A549 (cell line): ENCODE measurements at regions not wholly inside any gene's neighbourhood (a gene's known extent, or its start where the extent isn't known, plus 50 kb on each side); places are given as distances from the start of the nearest gene placed in this dataset.
"Not testable (repeated sequence)": the region's sequence is repeated elsewhere in the genome, so short reads cannot be mapped to it uniquely, and the experiment has no call there.

ENCODE experiments used
- ATAC-seq, 2 experiments: fragments of 200-7000 bp in 1 of 2; fragments of >200 bp in 1 of 2; cut with Nextera tagmentation in 1 of 2; cut with Tn5 transposase in 1 of 2; 3 replicates each; pipeline versions ENCODE4 v1.8.0 to v1.9.1; 2018 to 2020; ENCODE audit warnings: mild to moderate bottlenecking in 1 of 2, moderate library complexity in 1 of 2
- CTCF ChIA-PET: fragments of 300-600 bp; sonication (Branson Sonifier 250); formaldehyde crosslinking; extraction: SDS; loops from one replicate; lab custom pipeline; 2021; ENCODE audit warnings: antibody characterized with exemption, inconsistent platforms; lab: Yijun Ruan, JAX
- POLR2A ChIA-PET: fragments of 350-600 bp; formaldehyde crosslinking; extraction: SDS; loops from one replicate; lab custom pipeline; 2021; ENCODE audit warnings: antibody characterized with exemption, inconsistent platforms; lab: Yijun Ruan, JAX
- DNase-seq, 2 experiments: peaks; one replicate each; pipeline versions ENCODE4 v3.0.0 to v3.0.0-alpha.2; 2011 to 2016; ENCODE audit warnings: low read depth in 1 of 2, low spot score in 1 of 2
- FAIRE-seq: peaks from 2 replicates; lab custom pipeline; 2011; peaks lifted over from hg19 to GRCh38; lab: Jason Lieb, UNC
- H3K27ac ChIP-seq, 2 experiments: fragments of >200 bp; sonication (Bioruptor Twin); formaldehyde crosslinking; 3 replicates each; pipeline ENCODE4 v1.5.1; 2016 to 2017
- H3K4me1 ChIP-seq: fragments of >200 bp; sonication (Bioruptor Twin); formaldehyde crosslinking; 3 replicates; pipeline ENCODE4 v1.6.1; 2016
- H3K4me2 ChIP-seq: fragments of >200 bp; sonication (Bioruptor Twin); formaldehyde crosslinking; 3 replicates; pipeline ENCODE4 v1.6.1; 2016
- H3K4me3 ChIP-seq: fragments of >200 bp; sonication (Bioruptor Twin); formaldehyde crosslinking; 3 replicates; pipeline ENCODE4 v1.5.1; 2016
- H3K9me3 ChIP-seq: fragments of >200 bp; sonication (Bioruptor Twin); formaldehyde crosslinking; 3 replicates; pipeline ENCODE4 v1.6.1; 2016
- CEBPB ChIP-seq, 2 experiments: fragments of >200 bp in 1 of 2; sonication (Bioruptor Twin) in 1 of 2; formaldehyde crosslinking in 1 of 2; IDR thresholded peaks; 2 replicates each; pipeline ENCODE4 v1.6.1; 2012 to 2016
- FOXS1 ChIP-seq: fragments of 250-450 bp; sonication (Bioruptor Pico); IDR thresholded peaks from 2 replicates; pipeline ENCODE4 v1.5.0; 2020; ENCODE audit warnings: mild to moderate bottlenecking, moderate library complexity
- GATA3 ChIP-seq: IDR thresholded peaks from 2 replicates; pipeline ENCODE4 v1.6.1; 2012; ENCODE audit warnings: borderline replicate concordance
- KDM5A ChIP-seq: fragments of 200-600 bp; sonication (generic); IDR thresholded peaks from 2 replicates; pipeline ENCODE4 v1.6.1; 2016; ENCODE audit warnings: antibody characterized with exemption, mild to moderate bottlenecking
- MAFK ChIP-seq: fragments of 450-650 bp; IDR thresholded peaks from 2 replicates; pipeline ENCODE4 v1.6.1; 2014; ENCODE audit not compliant: partially characterized antibody
- RAD21 ChIP-seq, 2 experiments: fragments of >200 bp in 1 of 2; sonication (Bioruptor Twin) in 1 of 2; formaldehyde crosslinking in 1 of 2; IDR thresholded peaks in 1 of 2; conservative IDR thresholded peaks in 1 of 2; 2 replicates in 1 of 2; 3 replicates in 1 of 2; pipeline ENCODE4 v1.6.1; 2012 to 2018; ENCODE audit warnings: inconsistent platforms in 1 of 2
- RCOR1 ChIP-seq: fragments of 150-350 bp; IDR thresholded peaks from 2 replicates; pipeline ENCODE4 v1.6.1; 2014; ENCODE audit warnings: antibody characterized with exemption, low read length, low read depth
- RFX5 ChIP-seq: fragments of 450-650 bp; IDR thresholded peaks from 2 replicates; pipeline ENCODE4 v1.7.1; 2014; ENCODE audit warnings: antibody characterized with exemption, mild to moderate bottlenecking, moderate library complexity
- SMC3 ChIP-seq: fragments of >200 bp; sonication (Bioruptor Twin); formaldehyde crosslinking; IDR thresholded peaks from 3 replicates; pipeline ENCODE4 v1.6.1; 2018; ENCODE audit warnings: inconsistent platforms
- ZC3H11A ChIP-seq: fragments of 450-650 bp; IDR thresholded peaks from 2 replicates; pipeline ENCODE4 v1.6.1; 2014; ENCODE audit warnings: antibody characterized with exemption, mild to moderate bottlenecking
- WGBS: methylation state at CpG from one replicate; pipeline ENCODE4 v1.1.6; 2017; ENCODE audit errors: missing lambda C conversion rate; 5-methylcytosine and 5-hydroxymethylcytosine counted together
- TF ChIP-seq, protein P1 (sequence below): IDR thresholded peaks from 2 replicates; pipeline ENCODE4 v1.6.1; 2012
- TF ChIP-seq, protein P2 (sequence below): IDR thresholded peaks from 2 replicates; pipeline ENCODE4 v1.6.1; 2012
- TF ChIP-seq, protein P3 (sequence below): fragments of >200 bp; sonication (Bioruptor Twin); formaldehyde crosslinking; IDR thresholded peaks from 2 replicates; pipeline ENCODE4 v1.6.1; 2016

DNA sequence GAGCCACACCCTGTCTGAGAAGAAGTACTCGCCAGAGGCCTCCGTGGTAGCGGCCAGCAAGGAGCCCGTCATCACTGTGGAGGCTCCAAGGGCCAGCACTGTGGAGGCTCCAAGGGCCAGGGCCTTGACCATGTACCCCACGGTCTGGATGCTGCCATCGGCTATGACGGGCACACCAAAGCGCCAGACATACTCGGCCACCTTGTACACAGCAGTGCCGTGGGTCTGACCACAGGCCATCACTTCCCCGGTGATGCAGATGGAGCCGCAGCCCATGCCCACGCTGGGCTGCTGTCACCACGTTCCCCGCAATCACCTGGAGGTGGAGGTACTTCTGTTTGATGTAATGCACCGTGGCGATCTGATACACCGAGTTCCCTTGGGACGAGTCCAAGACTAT is 377.7 kb upstream of the MAOA start:
- Histone ChIP-seq H3K27ac (no peak overlapping the region), H3K4me2 (no peak overlapping the region)
- no peak for ATAC-seq
- DNase-seq: no peak
- no CpG with 5 or more reads among the region's 19 CpGs for WGBS
- CTCF ChIA-PET: no interaction called here
- FAIRE-seq: no peak
- no peak for TF ChIP-seq CEBPB (IDR thresholded peaks at IDR 0.05)
- no peak for TF ChIP-seq KDM5A
- TF ChIP-seq, all 56 proteins: peak for 0
- no peaks in the 10 kb centered on the region for H3K4me1 ChIP-seq
- no peaks in the 10 kb centered on the region for H3K9me3 ChIP-seq
- POLR2A ChIA-PET: no interaction called here
- no peak overlapping the region for H3K4me3 ChIP-seq

DNA sequence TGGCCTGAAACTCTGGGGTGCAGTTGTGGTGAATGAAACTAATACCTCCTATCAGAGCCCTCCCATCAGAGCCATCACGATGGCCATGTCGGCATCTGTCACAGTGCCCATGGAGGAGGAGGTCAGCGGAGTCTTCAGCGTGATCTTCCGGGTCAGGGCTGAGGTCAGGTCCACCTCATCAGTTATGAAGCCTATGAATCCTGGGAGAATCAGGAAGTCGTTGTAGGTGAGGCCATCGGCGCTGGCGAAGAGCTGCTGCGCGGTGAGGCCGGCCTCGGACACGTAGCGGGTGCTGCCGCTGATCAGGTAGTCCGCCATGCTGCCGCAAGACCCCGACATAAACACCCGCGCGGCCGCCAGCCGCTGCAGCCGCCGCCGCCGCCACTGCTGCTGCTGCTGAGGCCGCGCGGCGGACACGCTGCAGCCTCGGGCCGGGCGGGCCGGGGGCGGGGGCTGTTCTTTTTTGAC is 376.7 kb upstream of the MAOA start:
- H3K27ac ChIP-seq: no peak overlapping the region
- TF ChIP-seq GATA3 (no peak), RAD21 (conservative IDR thresholded peaks at IDR 0.05 in 1 of 2, IDR thresholded peaks at IDR 0.05 in 1 of 2) (no peak), KDM5A (no peak), FOXS1 (no peak), ZC3H11A (no peak)
- POLR2A ChIA-PET: no interaction called here
- H3K9me3 ChIP-seq: no peaks in the 10 kb centered on the region
- CTCF ChIA-PET: no interaction called here
- no peak for DNase-seq
- 55% methylated on average over 22 of the region's 38 CpGs for WGBS
- H3K4me3 ChIP-seq: no peak overlapping the region
- ATAC-seq: no peak
- H3K4me1 ChIP-seq: no peaks in the 10 kb centered on the region
- no peak overlapping the region for H3K4me2 ChIP-seq
- no peak for FAIRE-seq

DNA sequence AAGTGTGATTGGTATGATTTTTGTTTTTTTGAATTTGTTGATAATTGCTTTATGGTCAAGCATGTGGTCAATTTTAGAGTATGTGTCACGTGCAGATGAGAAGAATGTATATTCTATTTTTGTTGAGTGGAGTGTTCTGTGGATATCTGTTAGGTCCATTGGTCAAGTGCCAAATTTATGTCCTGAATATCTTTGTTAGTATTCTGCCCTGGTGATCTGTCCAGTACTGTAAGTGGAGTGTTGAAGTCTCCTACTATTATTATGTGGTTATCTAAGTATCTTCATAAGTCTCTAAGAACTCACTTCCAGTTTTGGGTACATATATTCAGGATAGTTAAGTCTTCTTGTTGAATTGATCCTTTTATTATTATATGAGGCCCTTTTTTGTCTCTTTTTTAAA is 372.9 kb upstream of the MAOA start:
- WGBS: 3% methylated on average over 1 of the region's 1 CpG
- no peak for TF ChIP-seq RCOR1
- TF ChIP-seq MAFK: no peak
- TF ChIP-seq KDM5A: no peak
- TF ChIP-seq RFX5: no peak
- TF ChIP-seq, protein P1, sequence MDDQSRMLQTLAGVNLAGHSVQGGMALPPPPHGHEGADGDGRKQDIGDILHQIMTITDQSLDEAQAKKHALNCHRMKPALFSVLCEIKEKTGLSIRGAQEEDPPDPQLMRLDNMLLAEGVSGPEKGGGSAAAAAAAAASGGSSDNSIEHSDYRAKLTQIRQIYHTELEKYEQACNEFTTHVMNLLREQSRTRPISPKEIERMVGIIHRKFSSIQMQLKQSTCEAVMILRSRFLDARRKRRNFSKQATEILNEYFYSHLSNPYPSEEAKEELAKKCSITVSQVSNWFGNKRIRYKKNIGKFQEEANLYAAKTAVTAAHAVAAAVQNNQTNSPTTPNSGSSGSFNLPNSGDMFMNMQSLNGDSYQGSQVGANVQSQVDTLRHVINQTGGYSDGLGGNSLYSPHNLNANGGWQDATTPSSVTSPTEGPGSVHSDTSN: no peak
- TF ChIP-seq, protein P2, sequence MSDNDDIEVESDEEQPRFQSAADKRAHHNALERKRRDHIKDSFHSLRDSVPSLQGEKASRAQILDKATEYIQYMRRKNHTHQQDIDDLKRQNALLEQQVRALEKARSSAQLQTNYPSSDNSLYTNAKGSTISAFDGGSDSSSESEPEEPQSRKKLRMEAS: no peak
- TF ChIP-seq, protein P3, sequence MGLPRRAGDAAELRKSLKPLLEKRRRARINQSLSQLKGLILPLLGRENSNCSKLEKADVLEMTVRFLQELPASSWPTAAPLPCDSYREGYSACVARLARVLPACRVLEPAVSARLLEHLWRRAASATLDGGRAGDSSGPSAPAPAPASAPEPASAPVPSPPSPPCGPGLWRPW: no peak
- Histone ChIP-seq H3K4me3 (no peak overlapping the region), H3K4me2 (no peak overlapping the region), H3K27ac (no peak overlapping the region), H3K4me1 (no peaks in the 10 kb centered on the region), H3K9me3 (no peaks in the 10 kb centered on the region)
- ATAC-seq (no peak), FAIRE-seq (no peak), DNase-seq (no peak)
- CTCF ChIA-PET: interaction anchor here (0.6 kb wide), 1 partner anchor 137 kb away, joined by 3 read pairs; no protein-coding TSS in a partner anchor
- POLR2A ChIA-PET: no interaction called here

DNA sequence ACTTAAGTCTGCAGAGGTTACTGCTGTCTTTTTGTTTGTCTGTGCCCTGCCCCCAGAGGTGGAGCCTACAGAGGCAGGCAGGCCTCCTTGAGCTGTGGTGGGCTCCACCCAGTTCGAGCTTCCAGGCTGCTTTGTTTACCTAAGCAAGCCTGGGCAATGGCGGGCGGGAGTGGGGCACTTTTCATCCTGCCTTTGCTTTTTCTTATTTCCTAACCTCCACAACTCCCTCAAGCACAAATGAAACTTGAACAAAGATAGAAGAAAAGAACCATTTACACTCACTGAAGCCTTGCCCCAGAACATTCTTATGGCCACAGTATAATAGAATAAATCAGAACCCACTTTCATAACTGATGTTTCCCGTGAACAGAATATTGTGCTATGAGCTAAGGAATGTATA is 344.5 kb upstream of the MAOA start:
- not testable (repeated sequence) for H3K4me2 ChIP-seq

DNA sequence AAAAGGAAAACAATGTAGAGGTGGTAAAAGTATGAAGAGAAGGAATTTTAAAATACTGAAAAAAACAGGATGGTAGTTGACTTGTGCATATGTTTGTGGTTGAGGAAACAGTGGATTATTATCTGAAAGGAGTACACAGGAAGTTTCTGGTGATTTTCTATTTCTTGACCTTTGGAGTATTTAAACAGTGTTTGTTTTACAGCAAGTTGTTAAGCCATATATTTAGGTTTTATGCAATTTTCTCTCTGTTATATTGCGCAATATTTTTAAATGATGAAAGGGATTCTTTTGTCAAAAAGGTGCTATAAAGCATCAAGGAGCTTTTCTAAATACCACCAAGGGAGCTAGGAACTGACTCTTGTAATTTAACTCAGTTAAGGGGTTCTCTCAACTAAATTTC is 343.1 kb upstream of the MAOA start:
- Histone ChIP-seq H3K4me3 (no peak overlapping the region), H3K4me2 (no peak overlapping the region), H3K4me1 (no peaks in the 10 kb centered on the region), H3K27ac (no peak overlapping the region), H3K9me3 (no peaks in the 10 kb centered on the region)
- ChIA-PET CTCF (no interaction called here), POLR2A (no interaction called here)
- DNase-seq (no peak), ATAC-seq (no peak), FAIRE-seq (no peak)
- TF ChIP-seq CEBPB (IDR thresholded peaks at IDR 0.05): peak in 1 of 2 experiments; percentile 37; a peak in 2 of 4 replicates
- no peak for TF ChIP-seq SMC3
- WGBS: 54% methylated on average over 1 of the region's 1 CpG

More for the DNA sequence above, 344.5 kb upstream of the MAOA start:
- POLR2A ChIA-PET, CTCF ChIA-PET, H3K27ac ChIP-seq, ATAC-seq, H3K9me3 ChIP-seq, DNase-seq, FAIRE-seq, H3K4me1 ChIP-seq, H3K4me3 ChIP-seq: not testable (repeated sequence)
- WGBS: 0% methylated on average over 3 of the region's 4 CpGs
